Activated T-cell treated with anti-CD3 and anti-CD28 coated beads for 1 hour (primary cell): ENCODE measurements at regions not wholly inside any gene's neighbourhood (a gene's known extent, or its start where the extent isn't known, plus 50 kb on each side); places are given as distances from the start of the nearest gene placed in this dataset.

Experiments used
- DNase-seq: peaks from one replicate; pipeline ENCODE4 v3.0.0-alpha.2; 2020; ENCODE audit warnings: low read depth

DNA sequence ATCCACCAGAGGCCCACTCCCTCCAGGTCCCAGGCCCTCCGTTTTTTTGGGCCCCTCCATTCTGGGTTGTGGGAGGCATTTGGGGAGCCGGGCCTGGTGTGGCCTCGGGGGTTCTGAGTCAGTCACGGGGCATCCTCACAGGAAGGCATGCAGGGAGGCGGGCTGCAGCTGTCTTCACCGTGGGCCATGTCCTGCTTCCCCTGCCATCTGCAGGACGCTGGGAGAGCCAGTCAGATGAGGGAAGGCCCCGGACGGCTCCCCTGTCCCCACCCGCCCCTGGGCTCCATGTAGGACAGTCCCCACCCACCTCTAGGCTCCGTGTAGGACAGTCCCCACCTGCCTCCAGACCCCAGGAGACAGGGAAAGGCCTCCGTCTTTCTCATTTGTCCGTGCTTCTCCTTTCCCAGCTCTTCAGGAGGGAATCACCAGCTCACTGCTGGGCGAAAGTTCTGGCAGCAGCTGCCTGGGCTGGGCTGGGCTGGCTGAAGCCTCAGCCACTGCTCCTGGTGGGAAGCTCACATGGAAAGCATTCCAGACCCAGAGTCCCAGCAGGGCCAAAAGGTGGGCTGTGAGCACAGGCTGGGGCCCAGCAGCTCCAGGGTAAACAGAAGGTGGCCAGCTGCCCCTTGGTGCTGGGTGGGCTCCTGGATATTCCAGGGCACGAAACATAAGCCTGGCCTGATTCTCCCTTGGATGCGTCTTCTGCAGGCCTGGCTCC is 217.8 kb downstream of the KIF26A start:
- DNase-seq = no peak

DNA sequence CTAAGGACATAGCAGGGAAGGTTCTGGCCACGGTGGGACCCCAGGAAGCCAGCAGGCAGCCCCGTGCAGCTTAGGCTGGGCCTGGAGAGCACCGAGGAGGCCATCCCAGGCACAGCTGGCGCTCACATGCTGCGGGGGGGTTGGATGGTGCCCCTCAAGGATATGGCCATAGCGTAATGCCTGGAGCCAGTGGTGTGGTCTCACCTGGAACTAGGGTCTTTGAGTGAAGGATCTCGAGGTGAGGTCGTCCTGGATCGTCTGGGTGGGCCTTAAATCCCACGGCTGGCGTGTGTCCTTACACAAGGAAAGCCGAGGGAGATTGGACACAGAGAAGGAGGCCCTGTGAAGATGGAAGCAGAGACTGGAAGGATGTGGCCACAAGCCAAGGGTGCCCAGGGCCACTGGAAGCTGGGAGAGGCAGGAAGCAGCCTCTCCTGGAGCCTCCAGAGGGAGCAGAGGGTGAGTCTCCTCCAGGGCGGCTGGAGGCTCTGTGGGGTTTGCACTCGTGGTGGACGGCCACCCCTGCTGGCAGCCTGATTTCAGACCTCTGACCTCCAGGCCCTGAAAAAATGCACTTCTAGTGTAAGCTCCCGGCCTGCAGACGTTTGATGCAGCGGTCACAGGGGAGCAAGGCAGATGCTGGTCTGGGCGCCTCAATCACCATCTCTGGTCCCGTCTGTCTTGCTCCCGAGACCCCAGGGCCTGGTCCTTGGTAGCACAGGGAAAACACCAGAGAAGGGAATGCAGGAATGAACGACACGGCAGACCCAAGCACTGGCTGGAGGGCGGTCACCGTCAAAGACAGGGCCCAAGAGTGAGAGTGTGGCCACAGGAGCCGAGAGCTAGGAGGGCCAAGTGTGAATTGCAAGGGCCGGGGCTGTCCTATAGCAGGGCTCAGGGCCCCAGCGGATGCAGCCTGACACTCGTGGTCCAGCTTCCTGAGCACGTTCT is 218.6 kb downstream of the KIF26A start:
- DNase-seq = no peak

DNA sequence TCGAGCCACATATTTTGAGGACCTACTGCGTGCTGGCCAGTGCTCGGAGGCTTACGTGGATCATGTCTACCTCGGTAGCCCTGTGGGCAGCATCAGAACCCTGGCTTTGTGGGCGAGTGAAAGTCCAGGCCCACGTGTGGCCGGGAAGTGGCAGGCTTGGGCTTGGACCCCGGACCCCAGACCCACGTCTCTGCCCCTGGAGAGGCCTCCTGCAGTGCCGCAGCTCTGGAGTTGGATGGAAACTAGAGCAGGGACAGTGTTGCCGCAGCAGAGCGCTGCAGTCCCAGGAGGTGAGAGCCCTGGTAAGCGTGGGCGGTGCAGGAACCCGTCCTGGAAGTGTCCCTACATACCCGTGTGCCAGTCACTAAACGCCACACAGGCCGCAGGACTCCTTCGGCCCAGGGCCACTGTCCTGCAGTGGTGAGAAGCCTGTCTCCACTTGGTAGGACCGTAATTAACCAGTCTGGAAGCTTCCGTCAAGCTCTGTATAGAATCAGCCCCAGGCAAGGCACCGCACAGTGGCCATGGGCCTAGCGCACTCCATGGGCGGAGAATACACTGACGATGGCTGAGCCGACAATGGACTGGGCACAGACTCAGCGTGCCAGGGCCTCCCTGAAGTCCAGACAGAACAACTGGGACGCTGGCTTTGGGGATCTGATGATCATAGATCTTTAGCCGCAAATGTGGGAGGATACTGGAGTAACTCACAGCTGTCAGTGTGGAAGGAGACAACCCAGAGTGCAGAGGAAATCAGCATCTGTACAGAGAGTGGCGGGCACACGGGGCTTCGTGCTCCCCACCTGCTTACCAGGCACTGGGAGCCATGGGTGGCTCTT is 219.5 kb downstream of the KIF26A start:
- DNase-seq = no peak

DNA sequence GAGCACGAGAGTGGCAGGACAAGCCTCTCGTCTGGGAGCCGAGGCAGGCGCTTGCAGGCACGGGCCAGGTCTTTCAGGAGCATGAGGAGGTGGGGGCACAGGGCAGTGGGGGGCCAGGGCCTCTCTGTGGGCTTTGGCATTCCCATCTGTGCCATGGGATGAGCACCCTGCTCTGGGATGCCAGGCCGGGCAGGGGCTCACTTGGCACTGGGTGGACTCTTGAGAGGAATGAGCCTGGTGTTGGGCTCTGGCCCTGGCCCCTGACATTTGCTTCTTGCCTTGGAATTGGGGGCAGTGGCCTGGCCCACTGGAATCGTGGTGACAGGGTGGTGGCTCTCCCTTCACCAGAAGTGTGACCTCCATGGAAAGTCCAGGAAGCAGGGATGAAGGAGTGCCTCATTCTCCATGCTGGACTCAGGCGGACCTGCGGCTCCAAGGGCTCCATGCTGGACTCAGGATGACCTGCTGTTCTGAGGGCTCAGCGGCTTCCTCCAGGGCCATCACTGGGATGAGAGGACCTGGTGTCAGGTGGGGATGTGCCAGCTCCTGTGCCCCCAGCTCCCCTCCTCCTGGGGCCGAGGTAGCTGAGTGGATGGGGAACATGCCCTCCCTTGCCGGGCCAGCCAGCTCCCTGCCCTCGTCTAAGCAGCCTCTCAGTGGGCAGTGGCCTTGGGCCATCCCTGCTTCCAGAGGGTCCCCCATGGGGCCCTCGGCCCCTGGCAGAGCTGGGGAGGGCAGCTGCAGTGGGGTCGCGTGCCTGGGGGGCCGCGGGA is 220.3 kb downstream of the KIF26A start:
- no peak for DNase-seq

DNA sequence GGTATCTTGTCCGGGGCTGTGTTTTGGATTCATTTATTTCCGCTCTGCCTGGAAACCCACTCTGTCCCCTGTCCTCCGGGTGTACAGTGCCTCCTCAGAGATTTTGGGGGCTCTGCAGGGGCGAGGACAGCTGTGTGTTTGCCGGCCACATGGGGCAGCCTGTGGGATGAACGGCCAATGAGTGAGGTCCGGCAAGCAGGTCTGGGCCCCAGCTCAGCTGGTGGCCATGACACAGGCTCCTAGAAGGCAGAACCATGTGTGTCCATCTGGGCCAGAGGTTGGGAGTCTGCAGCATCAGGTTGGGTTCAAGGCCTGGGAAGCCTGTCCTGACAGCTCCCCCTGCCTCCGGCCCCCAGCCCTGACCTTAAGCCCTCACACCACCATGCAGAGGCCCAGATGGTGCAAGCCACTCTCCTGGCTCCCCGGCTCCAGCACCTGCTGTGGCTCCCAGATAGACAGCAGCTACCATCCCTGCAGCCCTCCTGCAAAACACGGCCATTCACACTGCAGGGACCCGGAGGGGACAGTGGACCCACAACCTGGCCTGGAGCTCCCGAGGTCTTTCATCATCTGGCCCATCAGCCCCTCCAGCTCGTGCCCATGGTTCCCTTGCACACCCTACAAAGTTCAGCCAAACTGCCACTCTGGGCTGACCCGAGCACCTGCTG is 220.1 kb upstream of the C14orf180 start:
- DNase-seq = no peak

DNA sequence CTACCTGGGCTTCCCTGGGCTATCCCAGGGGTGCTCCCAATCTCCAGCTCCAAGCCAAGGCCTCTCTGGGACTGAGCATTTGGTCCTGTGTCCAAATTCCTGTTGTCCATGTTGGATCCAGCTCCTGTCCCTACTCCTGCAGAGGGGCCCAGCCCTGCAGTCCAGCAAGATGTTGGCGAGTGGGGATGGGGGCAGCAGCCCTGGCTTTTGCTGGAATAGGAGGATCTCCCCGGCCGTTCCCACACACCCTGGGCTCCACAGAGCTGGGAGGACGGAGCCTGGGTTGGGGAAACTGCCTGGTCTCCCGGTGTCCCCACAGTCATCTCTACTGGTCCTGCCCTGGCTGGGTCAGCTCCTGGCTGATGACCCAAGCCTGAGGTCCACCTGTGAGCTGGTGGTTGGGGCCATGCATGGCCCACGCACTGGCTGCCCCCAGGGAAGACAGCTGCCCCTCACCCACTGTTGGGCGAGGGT is 219.6 kb upstream of the C14orf180 start:
- DNase-seq = no peak

DNA sequence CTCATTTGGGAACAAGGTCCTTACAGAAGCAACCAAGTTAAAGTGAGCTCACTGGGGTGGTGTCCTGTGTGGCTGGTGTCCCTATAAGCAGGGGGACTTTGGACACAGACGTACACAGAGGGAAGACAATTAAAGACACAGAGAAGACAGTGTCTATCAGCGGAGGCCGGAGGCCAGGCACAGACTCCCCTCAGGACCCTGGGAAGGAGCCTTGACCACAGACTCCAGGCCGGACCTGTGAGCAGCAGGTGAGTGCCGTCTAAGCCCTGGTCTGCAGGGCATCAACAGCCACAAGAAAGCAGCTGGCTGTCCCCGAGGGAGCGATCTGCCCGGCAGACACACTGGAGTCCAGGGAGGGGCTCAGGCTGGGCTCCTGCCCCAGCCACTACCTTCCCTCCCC is 219.1 kb upstream of the C14orf180 start:
- DNase-seq = no peak

DNA sequence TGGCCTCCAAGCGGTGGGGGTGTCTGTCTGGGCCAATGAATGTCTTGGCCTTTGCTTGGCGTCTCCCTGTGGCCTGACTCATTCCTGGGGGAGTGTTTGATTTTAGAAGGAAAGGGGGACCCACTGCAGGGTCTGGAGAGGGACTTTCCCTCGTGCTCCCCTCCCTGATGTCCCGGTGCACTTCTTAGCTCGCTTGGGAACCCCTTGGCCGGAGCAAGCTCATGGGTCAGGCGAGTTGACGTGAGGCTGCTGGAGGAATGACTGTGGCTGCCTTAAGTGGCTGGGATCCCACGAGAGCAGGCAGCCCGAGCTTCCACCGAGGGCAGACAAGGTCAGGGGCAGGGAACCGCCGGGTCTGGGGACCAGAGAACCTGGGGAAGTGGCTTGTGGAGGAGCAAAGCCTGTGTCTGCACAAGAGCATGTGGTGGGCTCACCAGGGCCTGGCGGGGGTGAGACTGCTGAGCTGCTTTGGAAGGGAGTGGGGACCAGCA is 218.4 kb upstream of the C14orf180 start:
- DNase-seq = no peak

DNA sequence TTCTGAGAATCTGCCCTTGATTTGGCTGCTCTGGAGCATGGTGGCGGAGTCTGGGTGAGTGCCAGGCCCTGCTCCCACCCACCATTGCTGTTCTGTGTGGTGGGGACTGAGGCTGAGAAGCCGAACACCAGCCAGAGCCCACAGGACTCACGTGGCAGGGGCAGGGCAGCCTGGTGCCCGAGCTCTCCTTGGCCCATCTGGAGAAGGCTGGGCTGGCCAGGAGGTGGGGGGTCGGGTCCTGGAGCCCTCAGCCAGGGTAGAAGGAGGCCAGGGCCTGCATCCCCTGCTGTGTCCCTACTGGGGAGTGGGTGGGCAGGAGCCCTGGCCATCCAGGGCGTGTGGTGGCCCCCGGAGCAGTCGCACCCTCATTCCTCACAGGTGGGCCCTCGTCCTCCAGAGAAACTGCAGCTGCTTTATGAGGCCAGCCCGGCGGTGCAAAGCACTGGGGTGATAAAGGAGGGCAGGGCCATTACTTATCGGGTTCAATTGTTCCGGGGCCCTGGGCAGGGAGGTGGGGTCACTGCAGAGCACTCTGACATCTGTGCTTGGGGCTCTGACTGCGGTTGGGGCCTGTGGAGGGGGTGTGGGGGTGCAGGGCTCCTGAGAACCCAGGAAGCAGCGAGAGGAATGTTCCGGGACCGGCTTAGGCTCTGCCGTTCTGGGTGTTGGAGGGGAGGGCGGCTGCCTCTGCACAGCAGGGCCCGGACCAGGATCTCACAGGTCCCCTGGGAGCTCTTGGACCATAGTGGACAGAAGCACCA is 217.5 kb upstream of the C14orf180 start:
- no peak for DNase-seq

DNA sequence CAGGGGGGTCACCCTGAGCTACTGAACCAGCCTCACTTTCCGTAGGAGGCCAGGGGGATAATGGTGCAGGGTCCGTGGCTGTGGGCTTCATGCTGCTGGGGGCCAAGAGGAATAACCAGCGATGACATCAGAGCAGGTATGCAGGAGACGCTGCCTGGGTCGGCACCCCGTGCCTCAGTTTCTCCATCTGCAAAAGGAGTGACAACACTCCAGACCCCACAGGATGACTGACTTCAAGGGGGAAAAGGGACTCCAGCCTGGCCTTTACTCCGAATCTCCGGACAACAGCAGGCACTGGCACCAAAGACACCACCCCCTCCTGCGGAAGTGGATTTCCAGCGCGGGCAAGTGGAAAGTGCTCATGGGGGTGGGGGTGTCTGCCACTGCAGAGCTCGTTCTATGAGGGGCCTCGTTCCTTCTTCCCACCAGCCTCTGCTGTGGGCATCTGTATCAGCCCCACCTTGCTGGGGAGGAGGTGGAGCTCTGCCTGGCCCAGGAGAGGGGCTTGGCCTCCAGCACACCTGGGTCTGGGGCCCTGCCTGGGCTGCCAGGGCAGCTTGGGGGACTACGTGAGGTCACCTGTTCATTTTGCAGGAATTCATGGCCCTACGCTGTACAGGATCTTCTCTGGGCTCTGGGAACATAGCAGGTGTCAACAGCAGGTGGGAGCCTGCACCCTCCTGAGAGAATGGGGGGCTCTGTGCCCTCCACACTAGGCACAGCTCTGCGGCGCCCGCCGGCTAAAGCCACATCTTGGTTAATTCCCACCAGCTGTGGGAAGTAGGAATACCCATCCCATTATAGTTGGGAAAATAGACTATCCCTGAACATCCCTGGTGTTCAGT is 216.6 kb upstream of the C14orf180 start:
- DNase-seq = no peak

DNA sequence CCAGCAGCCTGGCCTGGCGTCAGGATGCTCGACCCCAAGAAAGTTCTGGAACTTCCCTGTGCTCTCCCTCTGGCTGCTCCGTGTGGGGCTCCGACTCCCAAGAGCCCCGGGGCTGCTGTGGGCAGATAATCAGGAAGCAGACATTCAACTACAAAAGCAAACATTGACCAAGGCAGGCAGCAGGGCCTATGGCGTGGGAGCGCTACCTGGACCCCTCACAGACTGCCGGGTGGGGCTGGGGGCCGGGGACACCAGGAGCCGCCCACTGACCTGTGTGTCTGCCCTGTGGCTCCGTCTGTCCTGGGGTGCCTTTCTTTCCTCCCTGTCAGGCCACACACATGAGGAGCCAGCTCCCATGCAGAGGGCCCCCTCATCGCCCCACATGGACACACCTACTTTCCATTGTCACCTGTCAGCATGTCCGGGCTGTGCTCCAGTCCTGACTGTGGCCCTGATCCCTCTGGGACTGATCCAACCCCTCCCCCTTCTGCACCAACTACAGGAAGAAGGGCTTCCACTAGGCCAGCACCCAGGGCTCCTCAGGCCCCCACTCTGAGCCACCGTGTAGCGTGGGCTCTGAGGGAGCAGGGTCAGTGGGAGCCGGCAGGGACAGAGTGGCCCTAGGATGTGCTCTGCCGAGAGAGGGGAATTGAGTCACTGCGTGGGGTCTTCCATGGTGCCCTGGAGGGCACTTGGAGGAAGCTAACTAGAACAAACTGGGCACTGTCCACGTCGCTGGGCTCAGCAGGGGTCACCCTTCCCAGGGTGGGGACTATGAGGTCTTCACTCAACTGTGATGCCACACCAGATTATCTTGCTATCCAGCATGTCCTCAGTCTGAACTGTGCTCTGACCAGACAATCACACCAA is 215.4 kb upstream of the C14orf180 start:
- DNase-seq = no peak

DNA sequence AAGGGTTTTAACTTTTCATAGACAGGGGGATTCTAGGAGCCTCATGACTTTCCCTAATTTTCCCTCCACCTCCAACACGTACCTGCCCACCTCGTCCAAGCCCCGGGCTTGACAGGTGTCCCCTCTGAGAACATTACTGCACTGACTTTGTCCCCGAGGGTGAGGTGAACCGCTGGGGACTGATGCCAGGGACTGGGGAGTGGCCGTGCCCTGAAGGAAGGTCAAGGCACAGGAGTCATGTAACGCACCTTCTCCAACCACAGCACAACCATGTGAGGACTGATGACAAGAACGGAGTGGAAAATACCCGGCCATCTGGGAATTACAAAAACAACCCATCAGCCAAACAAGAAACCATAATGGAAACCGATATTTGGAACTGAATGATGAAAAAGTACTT is 214.7 kb upstream of the C14orf180 start:
- no peak for DNase-seq

DNA sequence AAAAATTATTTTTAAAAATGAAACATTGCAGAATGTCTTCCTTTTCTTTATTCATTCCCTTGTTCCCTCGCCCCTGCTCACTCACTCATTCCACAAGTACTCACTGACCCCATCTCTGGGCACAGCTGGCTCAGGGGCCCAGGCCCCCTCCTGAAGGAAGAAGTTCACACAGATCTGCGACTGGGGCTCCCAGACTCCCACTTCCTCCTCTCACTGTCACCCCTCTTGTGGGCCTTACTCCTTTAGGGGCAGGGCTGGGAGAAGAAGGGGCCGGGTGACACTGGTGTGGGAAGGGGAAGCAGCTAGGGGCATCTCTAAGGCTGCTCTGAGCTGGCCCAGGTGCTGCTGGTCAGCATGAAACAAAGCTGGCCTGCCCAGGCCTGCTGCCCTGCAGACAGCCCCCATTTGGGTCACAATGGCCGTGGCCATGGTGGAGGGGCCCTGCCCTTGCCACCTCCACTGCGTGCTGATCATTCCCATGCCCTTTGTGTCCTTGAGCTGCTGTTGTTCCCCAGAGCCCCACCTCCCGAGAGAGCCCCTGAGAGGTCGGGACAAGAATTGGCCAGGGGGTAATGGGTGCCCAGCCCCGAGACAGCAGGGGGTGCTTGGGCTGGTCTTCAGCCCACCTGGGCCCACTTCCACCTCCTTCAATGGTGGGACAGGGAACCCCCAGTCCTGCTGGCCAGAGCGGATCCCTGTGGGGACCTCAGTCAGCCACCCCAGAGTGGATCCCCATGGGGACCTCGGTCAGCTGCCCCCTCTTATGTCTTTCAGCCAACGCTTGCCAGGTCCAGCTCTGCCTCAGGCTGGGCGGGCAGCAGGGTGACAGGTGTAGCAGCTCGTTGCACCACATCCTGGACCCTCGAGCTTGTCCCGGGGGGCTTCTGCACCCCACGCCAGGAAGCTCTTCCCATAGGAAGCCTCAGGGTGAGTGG is 212.4 kb upstream of the C14orf180 start:
- no peak for DNase-seq

DNA sequence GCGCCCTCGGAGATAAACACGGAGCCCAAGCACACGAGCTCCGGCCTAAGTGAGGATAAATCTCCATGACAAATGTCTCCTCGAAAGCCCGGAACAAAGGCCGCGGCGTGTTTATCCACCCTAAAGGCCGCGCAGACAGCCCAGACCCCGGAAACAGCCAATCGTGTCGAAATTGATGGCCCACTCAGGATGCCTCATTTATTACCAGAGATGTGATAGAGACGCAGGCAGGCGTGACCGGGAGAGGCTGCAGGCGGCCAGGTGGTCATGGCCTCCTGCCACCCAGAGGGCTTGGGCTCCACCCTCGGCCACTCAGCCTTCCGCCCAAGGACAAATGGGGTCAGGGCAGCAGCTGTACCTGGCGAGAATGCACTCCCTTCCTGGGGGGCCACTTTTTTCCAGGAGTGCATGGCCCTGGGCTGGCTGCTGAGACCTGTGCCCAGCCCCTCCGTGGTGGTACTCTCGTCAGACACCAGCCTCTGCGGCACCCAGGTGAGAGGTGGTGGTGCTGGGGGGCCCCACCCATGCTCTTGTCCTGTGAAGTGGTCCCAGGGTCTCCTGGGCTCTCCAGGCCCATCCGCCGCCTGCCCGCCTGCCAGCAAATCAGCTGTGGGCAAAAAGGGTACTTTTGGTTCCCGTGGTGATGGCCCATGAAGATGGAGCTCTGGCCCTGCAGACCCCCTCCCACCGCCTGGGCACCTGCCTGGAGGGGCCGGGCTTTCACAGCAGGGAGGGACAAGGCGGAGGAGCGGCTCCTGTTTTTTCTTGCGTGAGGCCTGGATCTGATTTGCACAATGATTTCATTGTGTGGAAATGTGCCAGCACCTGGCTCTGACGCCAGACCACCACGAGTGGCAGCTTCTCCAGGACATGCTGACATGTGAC is 211.5 kb upstream of the C14orf180 start:
- DNase-seq = no peak

DNA sequence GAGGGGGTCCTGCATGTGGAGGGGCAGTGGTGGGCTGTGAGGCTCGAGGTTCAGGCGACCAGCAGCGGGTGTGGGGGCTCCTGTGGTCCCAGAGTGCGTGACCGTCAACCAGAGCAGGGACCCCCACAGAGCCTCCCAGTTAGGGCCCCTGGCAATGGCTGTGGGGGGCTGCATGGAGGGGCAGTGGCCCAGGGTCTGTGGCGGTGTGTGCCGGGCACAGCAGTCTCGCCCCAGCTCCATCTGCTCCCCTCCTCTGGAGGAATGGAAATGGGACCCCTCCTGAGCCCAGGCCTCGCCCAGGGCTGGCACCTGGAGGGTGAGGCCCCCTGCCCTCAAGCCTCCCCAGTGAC is 210.8 kb upstream of the C14orf180 start:
- DNase-seq = no peak

DNA sequence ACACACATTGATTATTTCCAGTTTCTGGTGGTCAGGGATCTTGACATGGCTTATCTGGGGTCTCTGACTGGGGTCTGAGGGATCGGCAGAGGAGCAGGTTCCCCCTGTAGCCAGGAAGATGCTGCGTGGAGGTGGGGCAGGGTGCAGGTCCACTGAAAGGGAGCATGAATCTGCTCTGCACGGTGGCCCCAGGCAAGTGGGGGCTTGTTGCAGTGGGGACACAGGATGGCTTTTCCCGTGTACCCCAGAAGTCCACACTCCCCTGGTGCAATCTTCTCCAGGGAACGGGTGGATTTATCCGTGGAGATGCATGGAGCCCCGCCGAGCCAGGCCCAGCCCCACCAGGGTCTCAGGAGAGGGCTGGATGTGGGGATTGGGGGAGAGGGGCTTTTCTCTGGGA is 210.4 kb upstream of the C14orf180 start:
- no peak for DNase-seq
